H1 (cell line): ENCODE measurements at regions not wholly inside any gene's neighbourhood (a gene's known extent, or its start where the extent isn't known, plus 50 kb on each side); places are given as distances from the start of the nearest gene placed in this dataset.

ENCODE experiments used
- CTCF ChIA-PET: fragments of 300-600 bp; sonication (Branson Sonifier 250); formaldehyde crosslinking; loops from one replicate; lab custom pipeline; 2021; ENCODE audit not compliant: partially characterized antibody; lab: Charles Lee
- POLR2A ChIA-PET: fragments of 300-600 bp; sonication (Branson Sonifier 250); formaldehyde crosslinking; loops from one replicate; lab custom pipeline; 2021; ENCODE audit warnings: inconsistent platforms; ENCODE audit not compliant: partially characterized antibody; lab: Charles Lee
- DNase-seq, 2 experiments: peaks; one replicate each; pipeline versions ENCODE4 v3.0.0 to v3.0.0-alpha.2; 2010 to 2022; ENCODE audit warnings: low spot score in 2 of 2, low read depth in 1 of 2, mixed read lengths in 1 of 2
- FAIRE-seq: peaks from 2 replicates; lab custom pipeline; 2011; peaks lifted over from hg19 to GRCh38; lab: Jason Lieb, UNC
- H2AFZ ChIP-seq: 2 replicates; pipeline ENCODE4 v1.8.1; 2012; ENCODE audit warnings: low read length, inconsistent platforms
- H2AK5ac ChIP-seq: 2 replicates; pipeline ENCODE4 v1.6.1; 2013; ENCODE audit warnings: low read depth, low read length
- H2BK120ac ChIP-seq: replicated peaks from 2 replicates; pipeline ENCODE3; 2013; ENCODE audit warnings: low read depth, low read length, inconsistent platforms
- H2BK12ac ChIP-seq: 2 replicates; pipeline ENCODE4 v1.6.1; 2013; ENCODE audit warnings: low read depth, low read length
- H2BK15ac ChIP-seq: 2 replicates; pipeline ENCODE4 v1.6.1; 2013; ENCODE audit warnings: low read length
- H2BK20ac ChIP-seq: 2 replicates; pipeline ENCODE4 v1.6.1; 2013; ENCODE audit warnings: low read length
- H2BK5ac ChIP-seq: 2 replicates; pipeline ENCODE4 v1.6.1; 2013; ENCODE audit warnings: low read depth, low read length
- H3K14ac ChIP-seq: 2 replicates; pipeline ENCODE4 v1.6.1; 2013; ENCODE audit warnings: inconsistent platforms; ENCODE audit not compliant: insufficient read length
- H3K18ac ChIP-seq: 2 replicates; pipeline ENCODE4 v1.6.1; 2013; ENCODE audit warnings: low read length; ENCODE audit errors: extremely low read depth
- H3K23ac ChIP-seq: 2 replicates; pipeline ENCODE4 v1.6.1; 2013; ENCODE audit warnings: inconsistent platforms; ENCODE audit not compliant: insufficient read length
- H3K23me2 ChIP-seq: 2 replicates; pipeline ENCODE4 v1.6.1; 2013; ENCODE audit warnings: low read depth, low read length
- H3K27ac ChIP-seq: 2 replicates; pipeline ENCODE4 v1.6.1; 2011; ENCODE audit warnings: low read depth, low read length, inconsistent platforms
- H3K27me3 ChIP-seq, 4 experiments: replicated peaks in 1 of 4; 1 replicate in 1 of 4; 2 replicates in 3 of 4; pipeline versions ENCODE4 v1.6.1 to v1.8.1; 2011 to 2013; ENCODE audit warnings: low read length in 3 of 4, mild to moderate bottlenecking in 3 of 4, inconsistent platforms in 2 of 4, mixed read lengths in 2 of 4, moderate library complexity in 1 of 4; ENCODE audit not compliant: control insufficient read depth in 3 of 4, insufficient read depth in 3 of 4; ENCODE audit errors: extremely low read depth in 1 of 4
- H3K36me3 ChIP-seq, 4 experiments: 2 replicates each; pipeline versions ENCODE4 v1.6.1 to v1.8.1; 2011 to 2013; ENCODE audit warnings: mild to moderate bottlenecking in 4 of 4, low read length in 3 of 4, moderate library complexity in 2 of 4, control low read depth in 1 of 4, inconsistent platforms in 1 of 4; ENCODE audit not compliant: insufficient read depth in 4 of 4, control insufficient read depth in 2 of 4
- H3K4ac ChIP-seq: replicated peaks from 2 replicates; pipeline ENCODE3; 2013; ENCODE audit warnings: low read length, low read depth, mixed read lengths, inconsistent platforms; ENCODE audit not compliant: insufficient read length
- H3K4me1 ChIP-seq, 4 experiments: replicated peaks in 1 of 4; 1 replicate in 1 of 4; 2 replicates in 3 of 4; pipeline versions ENCODE4 v1.6.1 to v1.8.1; 2011 to 2013; ENCODE audit warnings: low read length in 3 of 4, inconsistent platforms in 2 of 4, mixed read lengths in 1 of 4; ENCODE audit not compliant: insufficient read depth in 4 of 4, control insufficient read depth in 3 of 4
- H3K4me2 ChIP-seq, 2 experiments: 2 replicates each; pipeline versions ENCODE4 v1.6.1 to v1.8.1; 2011 to 2013; ENCODE audit warnings: low read depth in 2 of 2, low read length in 2 of 2, control low read depth in 1 of 2, inconsistent platforms in 1 of 2, mild to moderate bottlenecking in 1 of 2; ENCODE audit not compliant: insufficient read depth in 1 of 2
- H3K4me3 ChIP-seq, 4 experiments: fragments of 200-600, 300-600 bp in 1 of 4; sonication (generic), shearing (Covaris generic), sonication (Bioruptor Twin) in 1 of 4; 2 replicates each; pipeline versions ENCODE4 v1.5.1 to v1.8.1; 2011 to 2016; ENCODE audit warnings: low read length in 4 of 4, low read depth in 3 of 4, control low read depth in 2 of 4, inconsistent platforms in 2 of 4, mild to moderate bottlenecking in 2 of 4, mixed read lengths in 1 of 4, moderate library complexity in 1 of 4; ENCODE audit not compliant: insufficient read depth in 2 of 4; ENCODE audit errors: extremely low read depth in 1 of 4
- H3K56ac ChIP-seq: replicated peaks from 2 replicates; pipeline ENCODE3; 2013; ENCODE audit warnings: low read depth, mild to moderate bottlenecking, mixed read lengths, low read length, inconsistent platforms; ENCODE audit not compliant: insufficient read length
- H3K79me1 ChIP-seq: 2 replicates; pipeline ENCODE4 v1.6.1; 2013; ENCODE audit warnings: low read depth, low read length, control low read depth
- H3K79me2 ChIP-seq, 2 experiments: 2 replicates each; pipeline versions ENCODE4 v1.6.1 to v1.8.1; 2012 to 2013; ENCODE audit warnings: low read length in 2 of 2, mild to moderate bottlenecking in 2 of 2, inconsistent platforms in 1 of 2; ENCODE audit not compliant: insufficient read depth in 2 of 2, control insufficient read depth in 1 of 2
- H3K9ac ChIP-seq, 4 experiments: replicated peaks in 1 of 4; 1 replicate in 1 of 4; 2 replicates in 3 of 4; pipeline versions ENCODE4 v1.6.1 to v1.8.1; 2011 to 2013; ENCODE audit warnings: low read depth in 3 of 4, low read length in 3 of 4, control low read depth in 2 of 4, mild to moderate bottlenecking in 2 of 4, moderate library complexity in 2 of 4, inconsistent platforms in 1 of 4; ENCODE audit errors: extremely low read depth in 1 of 4
- H3K9me3 ChIP-seq, 2 experiments: 2 replicates each; pipeline versions ENCODE4 v1.6.1 to v1.8.1; 2012 to 2013; ENCODE audit warnings: mild to moderate bottlenecking in 2 of 2, moderate library complexity in 2 of 2, control low read depth in 1 of 2, inconsistent platforms in 1 of 2, low read depth in 1 of 2, low read length in 1 of 2, mixed read lengths in 1 of 2; ENCODE audit not compliant: insufficient read depth in 2 of 2
- H4K20me1 ChIP-seq, 2 experiments: replicated peaks in 1 of 2; 2 replicates each; pipeline versions ENCODE3 to v1.8.1; 2011 to 2013; ENCODE audit warnings: inconsistent platforms in 2 of 2, low read length in 2 of 2, mild to moderate bottlenecking in 1 of 2; ENCODE audit not compliant: insufficient read depth in 2 of 2, control insufficient read depth in 1 of 2
- H4K5ac ChIP-seq: 2 replicates; pipeline ENCODE4 v1.6.1; 2013; ENCODE audit warnings: low read length, low read depth, mixed read lengths, inconsistent platforms; ENCODE audit not compliant: insufficient read length
- H4K8ac ChIP-seq: 2 replicates; pipeline ENCODE4 v1.8.0; 2013; ENCODE audit warnings: mild to moderate bottlenecking, moderate library complexity, low read length, inconsistent platforms; ENCODE audit not compliant: insufficient read depth; ENCODE audit errors: extremely low read depth
- H4K91ac ChIP-seq: replicated peaks from 2 replicates; pipeline ENCODE3; 2013; ENCODE audit warnings: low read length, mixed read lengths, inconsistent platforms; ENCODE audit not compliant: insufficient read length
- CEBPB ChIP-seq: IDR thresholded peaks from 2 replicates; pipeline ENCODE4 v1.6.1; 2012; ENCODE audit warnings: low read depth, low read length
- CHD2 ChIP-seq: IDR thresholded peaks from 2 replicates; pipeline ENCODE4 v1.6.1; 2012; ENCODE audit warnings: low read length, improper control_type of control experiment
- CTBP2 ChIP-seq: IDR thresholded peaks from 2 replicates; pipeline ENCODE4 v1.7.0; 2011; ENCODE audit warnings: borderline replicate concordance, mild to moderate bottlenecking, moderate library complexity, mixed read lengths, low read length; ENCODE audit not compliant: insufficient read depth, insufficient read length
- EGR1 ChIP-seq: IDR thresholded peaks from 2 replicates; pipeline ENCODE4 v1.6.1; 2011; ENCODE audit warnings: low read depth, low read length, borderline replicate concordance
- GTF2F1 ChIP-seq: IDR thresholded peaks from 2 replicates; pipeline ENCODE4 v1.6.1; 2012; ENCODE audit warnings: low read depth, low read length, improper control_type of control experiment, borderline replicate concordance
- HDAC2 ChIP-seq, 2 experiments: fragments of 300-600 bp in 1 of 2; sonication (generic) in 1 of 2; IDR thresholded peaks; 2 replicates each; pipeline ENCODE4 v1.6.1; 2011 to 2012; ENCODE audit warnings: low read depth in 2 of 2, low read length in 2 of 2, mild to moderate bottlenecking in 2 of 2, moderate library complexity in 2 of 2, borderline replicate concordance in 1 of 2, inconsistent platforms in 1 of 2
- KDM5A ChIP-seq: fragments of 200-600 bp; IDR thresholded peaks from 2 replicates; pipeline ENCODE4 v1.7.1; 2012; ENCODE audit warnings: mild to moderate bottlenecking, low read length, inconsistent platforms, mixed read lengths
- NANOG ChIP-seq: IDR thresholded peaks from 2 replicates; pipeline ENCODE4 v1.6.1; 2011; ENCODE audit warnings: low read length, low read depth, mild to moderate bottlenecking, inconsistent platforms; ENCODE audit not compliant: insufficient read depth, poor library complexity, severe bottlenecking
- SIX5 ChIP-seq: IDR thresholded peaks from 2 replicates; pipeline ENCODE4 v1.6.1; 2011; ENCODE audit warnings: mild to moderate bottlenecking, low read depth, low read length
- TEAD4 ChIP-seq: IDR thresholded peaks from 2 replicates; pipeline ENCODE4 v1.6.1; 2012; ENCODE audit warnings: low read depth, low read length, inconsistent platforms, mixed read lengths
- WGBS, 2 experiments: shearing (Covaris generic) in 1 of 2; methylation state at CpG; one replicate each; pipeline versions ENCODE4 v1.1.6 to v1.1.7; 2013 to 2015; ENCODE audit warnings: low lambda C conversion rate in 2 of 2, mixed read lengths in 2 of 2, inconsistent platforms in 1 of 2, low coverage in 1 of 2, missing lambda C conversion rate in 1 of 2; ENCODE audit not compliant: insufficient replicate concordance in 2 of 2, insufficient coverage in 1 of 2, insufficient read length in 1 of 2; ENCODE audit errors: extremely low coverage in 1 of 2, missing lambda C conversion rate in 1 of 2; 5-methylcytosine and 5-hydroxymethylcytosine counted together

DNA sequence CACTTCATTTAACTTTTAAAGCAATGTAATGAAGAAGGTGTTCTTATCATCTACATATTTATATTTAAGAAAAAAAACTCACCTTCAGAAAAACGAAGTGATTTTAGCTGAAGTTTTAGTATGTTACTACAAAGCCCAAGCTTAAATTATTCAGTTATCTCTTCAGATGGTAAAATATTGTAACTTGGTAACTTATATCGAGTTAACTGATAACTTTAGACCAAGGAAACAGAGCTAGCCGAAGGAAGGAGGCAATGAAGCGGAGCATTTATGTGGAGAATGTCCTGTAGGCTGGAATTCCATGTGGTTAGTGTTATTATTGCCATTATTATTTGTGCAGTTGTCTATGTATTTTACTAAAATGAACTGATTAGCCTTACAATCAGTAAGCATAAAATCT is 1102.1 kb upstream of the LCORL start:
- CTCF ChIA-PET = no interaction called here
- no peak overlapping the region for H3K4ac ChIP-seq
- no peaks in the 10 kb centered on the region for H3K4me1 ChIP-seq
- no peaks in the 10 kb centered on the region for H3K79me2 ChIP-seq
- H3K36me3 ChIP-seq = no peaks in the 10 kb centered on the region
- no peak overlapping the region for H3K4me2 ChIP-seq
- WGBS, 2 experiments = 86% methylated on average over 4 of the region's 4 CpGs; no CpG with 5 or more reads in 1 of the 2 experiments
- H3K23me2 ChIP-seq = no peaks in the 10 kb centered on the region
- H4K5ac ChIP-seq = no peak overlapping the region
- no peak overlapping the region for H2BK15ac ChIP-seq
- no peaks in the 10 kb centered on the region for H3K9me3 ChIP-seq
- H3K79me1 ChIP-seq = no peaks in the 10 kb centered on the region
- no peaks in the 10 kb centered on the region for H4K20me1 ChIP-seq
- H2BK20ac ChIP-seq = no peak overlapping the region
- no peak overlapping the region for H3K14ac ChIP-seq
- H3K56ac ChIP-seq = no peak overlapping the region
- H2AFZ ChIP-seq = no peak overlapping the region
- no peak overlapping the region for H3K18ac ChIP-seq
- no peak overlapping the region for H3K27ac ChIP-seq
- H4K91ac ChIP-seq = no peak overlapping the region
- FAIRE-seq (no peak), DNase-seq (no peak)
- H3K4me3 ChIP-seq = no peak overlapping the region
- H4K8ac ChIP-seq = no peak overlapping the region
- H3K27me3 ChIP-seq = no peaks in the 10 kb centered on the region
- H2BK120ac ChIP-seq = no peak overlapping the region
- no peak overlapping the region for H2AK5ac ChIP-seq
- no peak overlapping the region for H3K23ac ChIP-seq
- POLR2A ChIA-PET = no interaction called here
- H3K9ac ChIP-seq = no peak overlapping the region
- no peak overlapping the region for H2BK5ac ChIP-seq
- no peak overlapping the region for H2BK12ac ChIP-seq
- TF ChIP-seq CHD2 (no peak), GTF2F1 (no peak), EGR1 (no peak), CTBP2 (no peak), SIX5 (no peak), NANOG (no peak), CEBPB (no peak), TEAD4 (no peak), HDAC2 (IDR thresholded peaks at IDR 0.05; ENCODE audit: borderline replicate concordance in 1 of 2, low read depth in 2 of 2, low read length in 2 of 2) (no peak), KDM5A (no peak)
